ENCODE measurements at regions not wholly inside any gene's neighbourhood (a gene's known extent, or its start where the extent isn't known, plus 50 kb on each side); places are given as distances from the start of the nearest gene placed in this dataset.

DNA sequence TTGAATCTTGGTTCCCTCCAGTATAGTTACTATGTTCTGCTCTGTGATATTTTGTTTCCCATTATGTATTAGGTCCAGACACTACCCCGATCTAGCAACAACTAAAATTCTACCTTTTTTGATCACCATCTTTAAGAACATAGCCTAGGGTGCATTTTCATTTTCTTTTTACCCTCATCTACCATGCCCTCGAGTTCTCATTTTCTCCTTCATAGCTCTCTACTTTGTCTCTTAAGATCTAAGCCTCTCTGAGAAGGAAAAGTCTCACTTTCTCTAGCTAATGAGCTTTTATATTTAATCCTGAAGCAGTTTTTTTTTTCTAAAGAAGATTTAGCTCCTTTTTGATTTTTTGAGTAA, 1089.4 kb upstream of the SLC39A10 start:
- DNase-seq (ENCODE audit: low spot score) = no peak

DNA sequence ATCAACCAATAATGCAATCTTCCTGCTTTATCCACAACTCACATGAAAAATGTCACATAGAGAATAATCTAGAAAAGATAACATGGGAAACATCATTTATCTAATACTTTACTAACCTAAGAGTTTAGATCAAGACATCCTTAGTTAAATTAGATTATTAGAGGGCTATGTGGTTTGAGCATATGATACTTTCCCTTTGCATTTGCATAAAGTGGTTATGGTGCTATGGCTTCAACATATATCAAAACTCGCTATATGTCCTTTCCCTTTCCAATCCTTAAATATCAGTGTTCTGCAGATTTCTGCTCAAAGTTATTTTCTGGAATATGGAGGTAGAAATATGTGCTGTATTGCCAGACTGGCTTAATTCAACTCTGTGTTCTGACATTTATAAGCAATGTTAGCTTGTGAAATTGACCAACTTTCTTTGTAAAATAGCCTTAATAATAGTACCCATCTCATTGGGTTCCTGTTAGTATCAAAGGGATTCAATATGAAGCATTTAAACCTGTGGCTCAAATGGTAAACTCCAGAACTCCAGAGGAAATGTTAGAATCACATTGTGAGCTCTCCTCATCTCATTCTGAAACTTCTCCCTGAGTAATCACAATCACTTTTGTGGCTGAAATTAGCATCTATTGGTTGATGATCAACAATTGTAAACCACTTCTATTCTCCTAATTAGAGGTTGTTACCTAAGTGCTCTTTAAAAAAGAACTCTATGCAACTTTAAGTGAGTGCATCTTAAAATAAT, 1089.9 kb upstream of the SLC39A10 start:
- TF ChIP-seq, protein P1, sequence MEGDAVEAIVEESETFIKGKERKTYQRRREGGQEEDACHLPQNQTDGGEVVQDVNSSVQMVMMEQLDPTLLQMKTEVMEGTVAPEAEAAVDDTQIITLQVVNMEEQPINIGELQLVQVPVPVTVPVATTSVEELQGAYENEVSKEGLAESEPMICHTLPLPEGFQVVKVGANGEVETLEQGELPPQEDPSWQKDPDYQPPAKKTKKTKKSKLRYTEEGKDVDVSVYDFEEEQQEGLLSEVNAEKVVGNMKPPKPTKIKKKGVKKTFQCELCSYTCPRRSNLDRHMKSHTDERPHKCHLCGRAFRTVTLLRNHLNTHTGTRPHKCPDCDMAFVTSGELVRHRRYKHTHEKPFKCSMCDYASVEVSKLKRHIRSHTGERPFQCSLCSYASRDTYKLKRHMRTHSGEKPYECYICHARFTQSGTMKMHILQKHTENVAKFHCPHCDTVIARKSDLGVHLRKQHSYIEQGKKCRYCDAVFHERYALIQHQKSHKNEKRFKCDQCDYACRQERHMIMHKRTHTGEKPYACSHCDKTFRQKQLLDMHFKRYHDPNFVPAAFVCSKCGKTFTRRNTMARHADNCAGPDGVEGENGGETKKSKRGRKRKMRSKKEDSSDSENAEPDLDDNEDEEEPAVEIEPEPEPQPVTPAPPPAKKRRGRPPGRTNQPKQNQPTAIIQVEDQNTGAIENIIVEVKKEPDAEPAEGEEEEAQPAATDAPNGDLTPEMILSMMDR (IDR thresholded peaks at IDR 0.05; ENCODE audit: extremely low read depth, missing control alignments) = no peak
- peak; percentile 3 for DNase-seq (ENCODE audit: low spot score)

More for the DNA sequence above, 1089.4 kb upstream of the SLC39A10 start:
- TF ChIP-seq, protein P1 (IDR thresholded peaks at IDR 0.05; ENCODE audit: extremely low read depth, missing control alignments) = no peak

GRCh38 chr2:194564422-194564821, 1092.6 kb upstream of the SLC39A10 start:
- TF ChIP-seq, protein P1 (IDR thresholded peaks at IDR 0.05; ENCODE audit: extremely low read depth, missing control alignments) = no peak
- no peak for DNase-seq (ENCODE audit: low spot score)

- TF ChIP-seq, protein P1 (IDR thresholded peaks at IDR 0.05; ENCODE audit: extremely low read depth, missing control alignments) = no peak
- no peak for DNase-seq (ENCODE audit: low spot score)
Observed at GRCh38 chr2:194562329-194562728, 1094.7 kb upstream of the SLC39A10 start.

GRCh38 chr2:194559964-194560363, 1097.1 kb upstream of the SLC39A10 start:
- DNase-seq (ENCODE audit: low spot score) = no peak
- TF ChIP-seq, protein P1 (IDR thresholded peaks at IDR 0.05; ENCODE audit: extremely low read depth, missing control alignments) = no peak

DNA sequence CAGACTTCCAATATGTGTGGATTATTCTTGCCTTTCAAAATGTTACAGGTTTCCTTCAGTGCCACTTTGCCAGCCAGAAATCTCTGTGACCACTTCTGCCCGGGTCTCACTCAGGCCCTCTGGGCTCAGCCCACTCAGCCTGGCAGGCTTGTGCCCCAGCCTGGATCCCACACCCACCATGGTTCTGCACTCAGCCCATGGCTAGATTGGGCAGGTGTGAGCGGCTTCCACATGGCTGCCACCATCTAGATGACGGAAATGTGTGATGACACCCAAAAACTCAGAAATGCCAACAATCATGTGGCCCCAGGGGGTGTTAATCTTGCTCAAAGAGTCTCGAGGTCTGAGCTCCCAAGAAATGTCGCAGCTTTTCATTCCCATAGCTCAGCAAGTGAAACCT, 1097.5 kb upstream of the SLC39A10 start:
- no peak for DNase-seq (ENCODE audit: low spot score)
- TF ChIP-seq, protein P1 (IDR thresholded peaks at IDR 0.05; ENCODE audit: extremely low read depth, missing control alignments) = no peak

DNA sequence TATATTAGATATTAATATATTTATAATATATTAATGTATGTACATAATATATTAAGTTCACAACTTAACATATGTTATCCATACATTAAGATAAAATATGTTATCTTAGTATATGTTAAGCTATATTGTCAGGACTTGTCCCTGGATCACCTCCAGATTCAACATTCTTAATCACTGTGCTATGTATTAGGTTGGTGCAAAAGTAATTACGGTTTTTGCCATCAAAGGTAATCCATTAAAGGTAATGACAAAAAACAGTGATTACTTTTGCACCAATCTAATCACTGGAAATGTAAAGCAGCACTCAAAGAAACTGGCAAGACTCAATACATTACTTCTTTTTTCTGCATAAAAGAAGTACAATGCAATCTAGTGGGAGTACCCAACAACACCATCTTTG, 1099.0 kb upstream of the SLC39A10 start:
- no peak for DNase-seq (ENCODE audit: low spot score)
- TF ChIP-seq, protein P1 (IDR thresholded peaks at IDR 0.05; ENCODE audit: extremely low read depth, missing control alignments) = no peak

Measured in GM20000 (cell line).